Neural crest cell (in vitro differentiated cells): ENCODE measurements at regions not wholly inside any gene's neighbourhood (a gene's known extent, or its start where the extent isn't known, plus 50 kb on each side); places are given as distances from the start of the nearest gene placed in this dataset.

Experiments used
- DNase-seq: peaks from one replicate; pipeline ENCODE4 v3.0.0; 2021; ENCODE audit warnings: low read depth, mixed read lengths, low spot score
- H3K27ac Mint-ChIP-seq: one replicate; pipeline ENCODE4 v1.8.0; 2021; ENCODE audit warnings: mild to moderate bottlenecking, mixed read lengths; ENCODE audit not compliant: unreplicated experiment
- H3K27me3 Mint-ChIP-seq: 2 replicates; pipeline ENCODE4 v1.8.0; 2021; ENCODE audit warnings: low read depth, mild to moderate bottlenecking, mixed read lengths
- H3K36me3 Mint-ChIP-seq: 2 replicates; pipeline ENCODE4 v1.8.0; 2021; ENCODE audit warnings: low read depth, mild to moderate bottlenecking, mixed read lengths
- H3K4me1 Mint-ChIP-seq: 2 replicates; pipeline ENCODE4 v1.8.0; 2021; ENCODE audit warnings: mixed read lengths
- H3K4me3 Mint-ChIP-seq: one replicate; pipeline ENCODE4 v1.8.0; 2021; ENCODE audit warnings: mild to moderate bottlenecking, mixed read lengths
- H3K9me3 Mint-ChIP-seq: 2 replicates; pipeline ENCODE4 v1.8.0; 2021; ENCODE audit warnings: mixed read lengths
- TF ChIP-seq, protein P1 (sequence below): fragments of 200-600 bp; sonication (generic); conservative IDR thresholded peaks from 2 replicates; pipeline ENCODE4 v1.5.0; 2021; ENCODE audit warnings: antibody characterized with exemption, mild to moderate bottlenecking

- TF ChIP-seq, protein P1, sequence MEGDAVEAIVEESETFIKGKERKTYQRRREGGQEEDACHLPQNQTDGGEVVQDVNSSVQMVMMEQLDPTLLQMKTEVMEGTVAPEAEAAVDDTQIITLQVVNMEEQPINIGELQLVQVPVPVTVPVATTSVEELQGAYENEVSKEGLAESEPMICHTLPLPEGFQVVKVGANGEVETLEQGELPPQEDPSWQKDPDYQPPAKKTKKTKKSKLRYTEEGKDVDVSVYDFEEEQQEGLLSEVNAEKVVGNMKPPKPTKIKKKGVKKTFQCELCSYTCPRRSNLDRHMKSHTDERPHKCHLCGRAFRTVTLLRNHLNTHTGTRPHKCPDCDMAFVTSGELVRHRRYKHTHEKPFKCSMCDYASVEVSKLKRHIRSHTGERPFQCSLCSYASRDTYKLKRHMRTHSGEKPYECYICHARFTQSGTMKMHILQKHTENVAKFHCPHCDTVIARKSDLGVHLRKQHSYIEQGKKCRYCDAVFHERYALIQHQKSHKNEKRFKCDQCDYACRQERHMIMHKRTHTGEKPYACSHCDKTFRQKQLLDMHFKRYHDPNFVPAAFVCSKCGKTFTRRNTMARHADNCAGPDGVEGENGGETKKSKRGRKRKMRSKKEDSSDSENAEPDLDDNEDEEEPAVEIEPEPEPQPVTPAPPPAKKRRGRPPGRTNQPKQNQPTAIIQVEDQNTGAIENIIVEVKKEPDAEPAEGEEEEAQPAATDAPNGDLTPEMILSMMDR: peak; percentile 78
- H3K4me3 Mint-ChIP-seq: peak overlapping the region; percentile 2
- H3K27me3 Mint-ChIP-seq: no peaks in the 10 kb centered on the region
- DNase-seq: no peak
- H3K9me3 Mint-ChIP-seq: no peaks in the 10 kb centered on the region
- H3K4me1 Mint-ChIP-seq: peaks cover 81% of the 10 kb centered on the region
- no peak overlapping the region for H3K27ac Mint-ChIP-seq
- no peaks in the 10 kb centered on the region for H3K36me3 Mint-ChIP-seq
These were observed 1038.5 kb upstream of the NR2F2 start for GRCh38 chr15:95291898-95292472.

GRCh38 chr15:95292785-95293450 lies 1037.6 kb upstream of the NR2F2 start:
- H3K4me1 Mint-ChIP-seq: peaks cover 77% of the 10 kb centered on the region
- no peaks in the 10 kb centered on the region for H3K36me3 Mint-ChIP-seq
- DNase-seq: peak; percentile 14
- TF ChIP-seq, protein P1: no peak
- H3K27me3 Mint-ChIP-seq: no peaks in the 10 kb centered on the region
- H3K4me3 Mint-ChIP-seq: peak overlapping the region; percentile 42
- H3K27ac Mint-ChIP-seq: peak overlapping the region; percentile 74
- no peaks in the 10 kb centered on the region for H3K9me3 Mint-ChIP-seq

- DNase-seq: no peak
- TF ChIP-seq, protein P1: no peak
- H3K27ac Mint-ChIP-seq: peak overlapping the region; percentile 74
- H3K4me1 Mint-ChIP-seq: peaks cover 71% of the 10 kb centered on the region
- H3K9me3 Mint-ChIP-seq: no peaks in the 10 kb centered on the region
- no peaks in the 10 kb centered on the region for H3K27me3 Mint-ChIP-seq
- no peaks in the 10 kb centered on the region for H3K36me3 Mint-ChIP-seq
- H3K4me3 Mint-ChIP-seq: peak overlapping the region; percentile 42
These were observed 1037.0 kb upstream of the NR2F2 start for GRCh38 chr15:95293456-95294031.

GRCh38 chr15:95295363-95295762 lies 1035.1 kb upstream of the NR2F2 start:
- Mint-ChIP-seq H3K36me3 (no peaks in the 10 kb centered on the region), H3K27ac (no peak overlapping the region), H3K9me3 (no peaks in the 10 kb centered on the region), H3K27me3 (no peaks in the 10 kb centered on the region), H3K4me1 (peaks cover 52% of the 10 kb centered on the region), H3K4me3 (peak overlapping the region; percentile 31)
- TF ChIP-seq, protein P1: no peak
- DNase-seq: no peak

DNA sequence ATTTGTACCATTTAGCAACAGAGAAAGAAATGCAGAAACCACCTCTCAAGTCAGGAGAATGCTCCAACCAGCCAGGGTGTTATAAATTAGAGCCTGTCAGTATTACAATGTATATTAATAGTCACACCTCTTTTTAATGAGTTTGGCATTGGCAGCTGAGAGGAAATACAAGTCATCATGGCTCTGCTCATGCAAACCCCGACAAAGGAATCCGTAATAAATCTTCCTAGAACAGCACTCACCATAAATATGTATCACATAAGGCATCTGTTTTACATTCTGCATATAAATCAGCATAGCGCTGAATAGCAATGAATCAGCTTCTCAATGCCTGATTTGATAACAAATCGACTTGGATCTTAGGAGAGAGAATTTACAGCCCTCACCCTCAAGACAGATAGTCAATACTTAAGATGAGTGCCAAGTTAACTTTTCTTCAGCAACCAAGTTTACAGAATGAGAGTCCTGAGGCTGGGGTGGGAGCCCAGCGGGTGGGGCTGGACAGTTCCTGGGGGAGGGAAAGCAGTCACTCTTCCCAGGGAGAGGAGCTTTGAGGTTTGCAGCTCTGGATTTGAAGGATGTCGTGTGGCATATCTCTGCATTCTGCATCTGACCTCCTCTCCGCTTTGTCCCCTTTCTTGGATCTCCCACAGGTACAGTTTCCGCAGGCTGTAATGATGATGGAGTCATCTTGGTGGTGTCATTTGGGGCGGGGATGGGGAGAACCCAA lies 1034.4 kb upstream of the NR2F2 start:
- TF ChIP-seq, protein P1: no peak
- H3K4me1 Mint-ChIP-seq: peaks cover 46% of the 10 kb centered on the region
- peak overlapping the region; percentile 39 for H3K27ac Mint-ChIP-seq
- peaks cover 3% of the 10 kb centered on the region for H3K36me3 Mint-ChIP-seq
- no peaks in the 10 kb centered on the region for H3K27me3 Mint-ChIP-seq
- no peaks in the 10 kb centered on the region for H3K9me3 Mint-ChIP-seq
- H3K4me3 Mint-ChIP-seq: peak overlapping the region; percentile 12
- no peak for DNase-seq
